HEK293T (cell line): ENCODE measurements at regions not wholly inside any gene's neighbourhood (a gene's known extent, or its start where the extent isn't known, plus 50 kb on each side); places are given as distances from the start of the nearest gene placed in this dataset.

ENCODE experiments used
- CTCF ChIA-PET: fragments of 350-600 bp; formaldehyde crosslinking; extraction: SDS; loops from one replicate; lab custom pipeline; 2021; ENCODE audit warnings: antibody characterized with exemption, inconsistent platforms; lab: Yijun Ruan, JAX
- POLR2A ChIA-PET: fragments of 350-600 bp; formaldehyde crosslinking; extraction: SDS; loops from one replicate; lab custom pipeline; 2020; ENCODE audit warnings: antibody characterized with exemption, inconsistent platforms; lab: Yijun Ruan, JAX
- DNase-seq: peaks from one replicate; pipeline ENCODE4 v3.0.0; 2012; ENCODE audit warnings: mixed read lengths; ENCODE audit errors: extremely low spot score
- ARNT ChIP-seq: fragments of 450-650 bp; IDR thresholded peaks from 2 replicates; pipeline ENCODE4 v1.6.1; 2017; ENCODE audit warnings: mild to moderate bottlenecking
- BHLHE40 ChIP-seq: fragments of 450-650 bp; IDR thresholded peaks from 2 replicates; pipeline ENCODE4 v1.6.1; 2016; ENCODE audit warnings: mild to moderate bottlenecking, moderate library complexity, borderline replicate concordance
- CTBP1 ChIP-seq: fragments of 450-650 bp; IDR thresholded peaks from 2 replicates; pipeline ENCODE4 v1.6.1; 2016; ENCODE audit warnings: borderline replicate concordance
- ELF4 ChIP-seq: fragments of 450-650 bp; IDR thresholded peaks from 2 replicates; pipeline ENCODE4 v1.6.1; 2017; ENCODE audit warnings: antibody characterized with exemption
- FOXA1 ChIP-seq: fragments of 450-650 bp; IDR thresholded peaks from 2 replicates; pipeline ENCODE4 v1.6.1; 2016; ENCODE audit warnings: mild to moderate bottlenecking
- FOXK2 ChIP-seq: fragments of 450-650 bp; IDR thresholded peaks from 2 replicates; pipeline ENCODE4 v1.6.1; 2016; ENCODE audit warnings: mild to moderate bottlenecking
- FOXM1 ChIP-seq: fragments of 450-650 bp; IDR thresholded peaks from 2 replicates; pipeline ENCODE4 v1.6.1; 2017; ENCODE audit warnings: mild to moderate bottlenecking, borderline replicate concordance
- HDGF ChIP-seq: fragments of 450-650 bp; IDR thresholded peaks from 2 replicates; pipeline ENCODE4 v1.6.1; 2017; ENCODE audit warnings: antibody characterized with exemption, borderline replicate concordance
- L3MBTL2 ChIP-seq: fragments of 450-650 bp; conservative IDR thresholded peaks from 2 replicates; pipeline ENCODE4 v1.6.1; 2016; ENCODE audit warnings: mild to moderate bottlenecking
- LEF1 ChIP-seq: fragments of 450-650 bp; IDR thresholded peaks from 2 replicates; pipeline ENCODE4 v1.6.1; 2017; ENCODE audit warnings: mild to moderate bottlenecking, borderline replicate concordance
- NFRKB ChIP-seq: fragments of 450-650 bp; IDR thresholded peaks from 2 replicates; pipeline ENCODE4 v1.6.1; 2016; ENCODE audit warnings: mild to moderate bottlenecking, moderate library complexity
- SP1 ChIP-seq: fragments of 450-650 bp; IDR thresholded peaks from 2 replicates; pipeline ENCODE4 v1.6.1; 2017
- SUZ12 ChIP-seq: fragments of 450-650 bp; IDR thresholded peaks from 2 replicates; pipeline ENCODE4 v1.6.1; 2016; ENCODE audit warnings: mild to moderate bottlenecking
- TARDBP ChIP-seq: fragments of 450-650 bp; IDR thresholded peaks from 2 replicates; pipeline ENCODE4 v1.6.1; 2016
- ZNF384 ChIP-seq: fragments of 450-650 bp; IDR thresholded peaks from 2 replicates; pipeline ENCODE4 v1.6.1; 2016
- TF ChIP-seq, protein P1 (sequence below): fragments of 450-650 bp; IDR thresholded peaks from 2 replicates; pipeline ENCODE4 v1.6.1; 2016

DNA sequence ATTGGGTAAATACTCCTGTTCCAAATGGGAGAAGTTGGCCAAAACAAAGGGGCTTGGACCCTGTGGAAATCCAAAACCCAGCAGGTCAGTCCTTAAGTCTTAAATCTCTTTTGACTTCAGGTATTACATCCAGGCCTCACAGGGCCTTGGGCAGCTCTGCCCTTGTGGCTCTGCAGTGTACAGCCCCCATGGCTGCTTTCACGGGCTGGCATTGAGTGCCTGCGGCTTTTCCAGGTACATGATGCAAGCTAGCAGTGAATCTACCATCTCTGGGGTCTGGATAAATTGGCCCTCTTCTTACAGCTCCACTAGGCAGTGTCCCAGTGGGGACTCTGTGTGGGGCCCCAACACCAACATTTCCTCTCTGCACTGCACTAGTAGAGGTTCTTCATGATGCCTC is 308.5 kb upstream of the ARRDC3 start:
- POLR2A ChIA-PET: no interaction called here
- TF ChIP-seq HDGF: no peak
- TF ChIP-seq FOXM1: no peak
- no peak for TF ChIP-seq NFRKB
- TF ChIP-seq BHLHE40: no peak
- TF ChIP-seq SUZ12: no peak
- no peak for TF ChIP-seq FOXK2
- CTCF ChIA-PET: no interaction called here
- DNase-seq: no peak

- ChIA-PET CTCF (no interaction called here), POLR2A (no interaction called here)
- no peak for TF ChIP-seq TARDBP
- no peak for TF ChIP-seq FOXK2
- TF ChIP-seq ZNF384: no peak
- no peak for TF ChIP-seq FOXM1
- TF ChIP-seq BHLHE40: no peak
- no peak for TF ChIP-seq ELF4
- TF ChIP-seq HDGF: no peak
- TF ChIP-seq LEF1: no peak
- TF ChIP-seq, protein P1, sequence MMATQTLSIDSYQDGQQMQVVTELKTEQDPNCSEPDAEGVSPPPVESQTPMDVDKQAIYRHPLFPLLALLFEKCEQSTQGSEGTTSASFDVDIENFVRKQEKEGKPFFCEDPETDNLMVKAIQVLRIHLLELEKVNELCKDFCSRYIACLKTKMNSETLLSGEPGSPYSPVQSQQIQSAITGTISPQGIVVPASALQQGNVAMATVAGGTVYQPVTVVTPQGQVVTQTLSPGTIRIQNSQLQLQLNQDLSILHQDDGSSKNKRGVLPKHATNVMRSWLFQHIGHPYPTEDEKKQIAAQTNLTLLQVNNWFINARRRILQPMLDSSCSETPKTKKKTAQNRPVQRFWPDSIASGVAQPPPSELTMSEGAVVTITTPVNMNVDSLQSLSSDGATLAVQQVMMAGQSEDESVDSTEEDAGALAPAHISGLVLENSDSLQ: no peak
- TF ChIP-seq ARNT: no peak
- TF ChIP-seq L3MBTL2: no peak
- TF ChIP-seq FOXA1: no peak
- TF ChIP-seq SUZ12: no peak
- no peak for TF ChIP-seq CTBP1
- no peak for DNase-seq
These were observed 307.8 kb upstream of the ARRDC3 start for GRCh38 chr5:91690921-91691320.

DNA sequence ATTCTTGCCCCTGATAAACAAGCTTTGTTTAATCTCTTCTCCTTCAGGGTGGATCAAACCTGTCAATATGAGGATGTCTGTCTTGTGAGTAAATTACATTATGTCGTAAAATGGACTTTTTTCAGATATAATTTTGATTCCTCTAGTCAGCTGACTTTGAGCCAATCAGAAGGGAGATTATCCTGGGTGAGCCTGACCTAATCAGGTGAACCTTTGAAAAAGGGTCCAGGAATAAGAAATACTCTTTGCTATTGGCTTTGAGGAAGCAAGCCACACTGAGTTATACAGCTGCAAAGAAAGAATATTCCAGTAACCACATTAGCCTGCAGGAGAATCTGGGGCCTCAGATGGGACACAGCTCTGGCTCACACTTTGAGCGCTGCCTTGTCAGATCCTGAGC is 304.3 kb upstream of the ARRDC3 start:
- no peak for DNase-seq
- ChIA-PET POLR2A (no interaction called here), CTCF (no interaction called here)
- no peak for TF ChIP-seq TARDBP
- no peak for TF ChIP-seq FOXA1
- no peak for TF ChIP-seq FOXK2
- no peak for TF ChIP-seq HDGF
- TF ChIP-seq ARNT: no peak
- no peak for TF ChIP-seq FOXM1
- no peak for TF ChIP-seq ELF4

DNA sequence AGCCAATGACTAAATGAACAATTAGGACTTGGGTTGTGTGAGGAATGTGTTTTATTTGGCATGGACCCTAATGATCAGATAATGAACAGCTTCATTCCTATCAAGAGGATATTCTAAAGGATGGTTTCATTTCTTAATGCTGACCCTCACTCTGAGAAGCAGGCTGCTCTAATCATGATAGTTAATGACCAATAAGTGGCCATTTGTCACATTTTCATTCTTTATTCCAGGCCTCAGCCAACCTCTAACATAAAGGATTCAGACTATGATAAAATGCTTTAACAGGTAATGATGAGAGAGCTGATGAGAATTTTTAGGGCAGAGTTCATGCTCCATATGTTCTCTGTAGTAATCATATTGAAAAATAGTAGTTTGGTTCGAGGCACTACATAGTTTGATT is 301.5 kb upstream of the ARRDC3 start:
- no peak for TF ChIP-seq CTBP1
- TF ChIP-seq TARDBP: no peak
- TF ChIP-seq SP1: no peak
- no peak for TF ChIP-seq HDGF
- TF ChIP-seq BHLHE40: no peak
- no peak for TF ChIP-seq FOXK2
- no peak for TF ChIP-seq ARNT
- TF ChIP-seq SUZ12: no peak
- TF ChIP-seq L3MBTL2: no peak
- no peak for TF ChIP-seq ZNF384
- TF ChIP-seq FOXA1: no peak
- TF ChIP-seq LEF1: no peak
- ChIA-PET CTCF (no interaction called here), POLR2A (no interaction called here)
- DNase-seq: no peak

DNA sequence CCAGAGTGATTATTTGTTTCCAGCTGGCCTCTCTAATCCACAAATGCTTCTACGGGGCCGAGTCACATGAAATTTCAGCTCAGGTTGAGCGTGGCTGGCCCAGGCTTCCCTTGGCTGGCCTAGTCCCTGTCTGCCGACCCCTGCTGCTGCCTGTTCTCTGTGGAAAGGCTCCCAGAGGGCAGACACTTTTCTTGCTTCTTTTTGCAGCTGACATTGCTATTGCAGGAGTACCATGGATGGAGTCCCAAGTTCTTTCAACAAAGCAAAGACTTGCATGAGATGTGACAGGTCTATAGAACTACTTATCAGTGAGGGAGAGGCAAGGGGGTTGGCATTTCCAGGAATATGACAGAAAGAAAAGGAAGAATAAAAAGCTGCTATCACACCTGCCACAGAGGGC is 287.4 kb upstream of the ARRDC3 start:
- TF ChIP-seq FOXM1 (no peak), SUZ12 (no peak), BHLHE40 (no peak), CTBP1 (no peak), L3MBTL2 (no peak), FOXK2 (no peak), LEF1 (no peak), HDGF (no peak), ELF4 (no peak)
- ChIA-PET CTCF (interaction anchor here (0.7 to 0.8 kb wide), 2 partner anchors 885 to 1701 kb away, joined by 3 read pairs; no protein-coding TSS in a partner anchor), POLR2A (interaction anchor here (0.7 kb wide), 1 partner anchor 549 kb away, joined by 3 read pairs; no protein-coding TSS in a partner anchor)
- DNase-seq: peak; percentile 15

- no peak for TF ChIP-seq LEF1
- TF ChIP-seq ELF4: no peak
- no peak for TF ChIP-seq NFRKB
- TF ChIP-seq, protein P1: no peak
- no peak for TF ChIP-seq SP1
- TF ChIP-seq ZNF384: no peak
- no peak for TF ChIP-seq FOXA1
- no peak for TF ChIP-seq L3MBTL2
- no peak for TF ChIP-seq ARNT
- TF ChIP-seq SUZ12: no peak
- TF ChIP-seq TARDBP: no peak
- TF ChIP-seq CTBP1: no peak
- no peak for TF ChIP-seq FOXK2
- no peak for TF ChIP-seq BHLHE40
- CTCF ChIA-PET: interaction anchor here (0.7 kb wide), 1 partner anchor 885 kb away, joined by 3 read pairs; no protein-coding TSS in a partner anchor
- no peak for DNase-seq
- POLR2A ChIA-PET: interaction anchor here (0.7 kb wide), 1 partner anchor 549 kb away, joined by 3 read pairs; no protein-coding TSS in a partner anchor
These were observed 287.0 kb upstream of the ARRDC3 start for GRCh38 chr5:91670122-91670521.

- POLR2A ChIA-PET: no interaction called here
- no peak for TF ChIP-seq CTBP1
- TF ChIP-seq HDGF: no peak
- no peak for TF ChIP-seq L3MBTL2
- TF ChIP-seq, protein P1: no peak
- no peak for TF ChIP-seq LEF1
- TF ChIP-seq BHLHE40: no peak
- TF ChIP-seq NFRKB: no peak
- TF ChIP-seq SP1: no peak
- TF ChIP-seq SUZ12: no peak
- no peak for TF ChIP-seq FOXA1
- no peak for TF ChIP-seq FOXM1
- no peak for TF ChIP-seq ARNT
- TF ChIP-seq ZNF384: no peak
- no peak for TF ChIP-seq TARDBP
- no peak for TF ChIP-seq ELF4
- no peak for TF ChIP-seq FOXK2
- CTCF ChIA-PET: interaction anchor here (0.7 kb wide), 1 partner anchor 834 kb away, joined by 4 read pairs; no protein-coding TSS in a partner anchor
These were observed 285.1 kb upstream of the ARRDC3 start for GRCh38 chr5:91668261-91668660.

More at GRCh38 chr5:91668261-91668660, 285.1 kb upstream of the ARRDC3 start:
- no peak for DNase-seq
